Activated naive CD8-positive, alpha-beta T cell treated with anti-CD3 and anti-CD28 coated beads, Interleukin-2, amount 10 ng/mL, durations not matched to agents 7 days and 5 days (primary cell): ENCODE measurements at regions not wholly inside any gene's neighbourhood (a gene's known extent, or its start where the extent isn't known, plus 50 kb on each side); places are given as distances from the start of the nearest gene placed in this dataset.

Experiments
- ATAC-seq: fragments of 150-1000 bp; cut with Tn5 transposase; one replicate; pipeline ENCODE4 v1.10.0; 2021; ENCODE audit warnings: low read depth, moderate library complexity
- POLR2A ChIA-PET: fragments of 350-600 bp; sonication (Branson Sonifier 250); formaldehyde crosslinking; loops from one replicate; lab custom pipeline; 2021; ENCODE audit warnings: antibody characterized with exemption; lab: Charles Lee
- DNase-seq: peaks from one replicate; pipeline ENCODE4 v3.0.0; 2021
- H3K27ac Mint-ChIP-seq: one replicate; pipeline ENCODE4 v1.8.0; 2022; ENCODE audit warnings: mild to moderate bottlenecking, mixed read lengths
- H3K27me3 Mint-ChIP-seq: one replicate; pipeline ENCODE4 v1.8.0; 2022; ENCODE audit warnings: mild to moderate bottlenecking, moderate library complexity, mixed read lengths
- H3K36me3 Mint-ChIP-seq: one replicate; pipeline ENCODE4 v1.8.0; 2021; ENCODE audit warnings: mild to moderate bottlenecking, mixed read lengths
- H3K4me1 Mint-ChIP-seq: one replicate; pipeline ENCODE4 v1.8.0; 2021; ENCODE audit warnings: mixed read lengths
- H3K4me3 Mint-ChIP-seq: one replicate; pipeline ENCODE4 v1.8.0; 2022; ENCODE audit warnings: mild to moderate bottlenecking, moderate library complexity, mixed read lengths
- H3K9me3 Mint-ChIP-seq: one replicate; pipeline ENCODE4 v1.8.0; 2021; ENCODE audit warnings: mixed read lengths

- POLR2A ChIA-PET, result no interaction called here
- H3K4me3 Mint-ChIP-seq, result no peak overlapping the region
- peaks cover 6% of the 10 kb centered on the region for H3K27me3 Mint-ChIP-seq
- H3K27ac Mint-ChIP-seq, result no peak overlapping the region
- ATAC-seq (no peak), DNase-seq (no peak)
- H3K36me3 Mint-ChIP-seq, result no peaks in the 10 kb centered on the region
- peaks cover 14% of the 10 kb centered on the region for H3K9me3 Mint-ChIP-seq
- no peaks in the 10 kb centered on the region for H3K4me1 Mint-ChIP-seq
Measured at GRCh38 chr6:4575714-4576113, 200.5 kb upstream of the CDYL start.

- no peaks in the 10 kb centered on the region for H3K36me3 Mint-ChIP-seq
Measured at GRCh38 chr6:4574007-4574406, 202.2 kb upstream of the CDYL start.

GRCh38 chr6:4571011-4571410, 205.2 kb upstream of the CDYL start:
- Mint-ChIP-seq H3K36me3 (no peaks in the 10 kb centered on the region), H3K4me3 (no peak overlapping the region), H3K4me1 (no peaks in the 10 kb centered on the region), H3K9me3 (peaks cover 13% of the 10 kb centered on the region), H3K27me3 (peaks cover 4% of the 10 kb centered on the region), H3K27ac (no peak overlapping the region)
- DNase-seq (no peak), ATAC-seq (no peak)
- POLR2A ChIA-PET, result no interaction called here

More at GRCh38 chr6:4574007-4574406, 202.2 kb upstream of the CDYL start:
- no peak overlapping the region for H3K27ac Mint-ChIP-seq
- POLR2A ChIA-PET, result no interaction called here
- DNase-seq, result no peak
- H3K27me3 Mint-ChIP-seq, result peaks cover 8% of the 10 kb centered on the region
- no peak for ATAC-seq
- peaks cover 15% of the 10 kb centered on the region for H3K9me3 Mint-ChIP-seq
- no peak overlapping the region for H3K4me3 Mint-ChIP-seq
- H3K4me1 Mint-ChIP-seq, result no peaks in the 10 kb centered on the region

GRCh38 chr6:4568138-4568537, 208.1 kb upstream of the CDYL start:
- H3K4me1 Mint-ChIP-seq, result no peaks in the 10 kb centered on the region
- POLR2A ChIA-PET, result no interaction called here
- H3K4me3 Mint-ChIP-seq, result no peak overlapping the region
- peaks cover 4% of the 10 kb centered on the region for H3K27me3 Mint-ChIP-seq
- peaks cover 6% of the 10 kb centered on the region for H3K9me3 Mint-ChIP-seq
- ATAC-seq (no peak), DNase-seq (no peak)
- no peak overlapping the region for H3K27ac Mint-ChIP-seq
- H3K36me3 Mint-ChIP-seq, result no peaks in the 10 kb centered on the region

GRCh38 chr6:4567141-4567540, 209.1 kb upstream of the CDYL start:
- no peak for ATAC-seq
- no peak overlapping the region for H3K27ac Mint-ChIP-seq
- H3K9me3 Mint-ChIP-seq, result peaks cover 6% of the 10 kb centered on the region
- no peaks in the 10 kb centered on the region for H3K4me1 Mint-ChIP-seq
- no peak overlapping the region for H3K4me3 Mint-ChIP-seq
- DNase-seq, result no peak
- no peaks in the 10 kb centered on the region for H3K36me3 Mint-ChIP-seq
- H3K27me3 Mint-ChIP-seq, result peaks cover 4% of the 10 kb centered on the region
- POLR2A ChIA-PET, result no interaction called here

GRCh38 chr6:4565301-4566250, 210.6 kb upstream of the CDYL start:
- ATAC-seq (no peak), DNase-seq (no peak)
- POLR2A ChIA-PET, result no interaction called here
- H3K27me3 Mint-ChIP-seq, result peaks cover 4% of the 10 kb centered on the region
- H3K27ac Mint-ChIP-seq, result no peak overlapping the region
- no peaks in the 10 kb centered on the region for H3K36me3 Mint-ChIP-seq
- no peaks in the 10 kb centered on the region for H3K4me1 Mint-ChIP-seq
- no peak overlapping the region for H3K4me3 Mint-ChIP-seq
- H3K9me3 Mint-ChIP-seq, result peaks cover 1% of the 10 kb centered on the region

GRCh38 chr6:4564801-4565271, 211.4 kb upstream of the CDYL start:
- H3K4me1 Mint-ChIP-seq, result no peaks in the 10 kb centered on the region
- H3K27ac Mint-ChIP-seq, result no peak overlapping the region
- H3K9me3 Mint-ChIP-seq, result peaks cover 1% of the 10 kb centered on the region
- peaks cover 2% of the 10 kb centered on the region for H3K27me3 Mint-ChIP-seq
- H3K4me3 Mint-ChIP-seq, result no peak overlapping the region
- POLR2A ChIA-PET, result no interaction called here
- ATAC-seq (no peak), DNase-seq (no peak)
- H3K36me3 Mint-ChIP-seq, result no peaks in the 10 kb centered on the region

- peaks cover 2% of the 10 kb centered on the region for H3K27me3 Mint-ChIP-seq
- no peak overlapping the region for H3K27ac Mint-ChIP-seq
- no peaks in the 10 kb centered on the region for H3K36me3 Mint-ChIP-seq
- DNase-seq (no peak), ATAC-seq (no peak)
- POLR2A ChIA-PET, result no interaction called here
- H3K4me1 Mint-ChIP-seq, result no peaks in the 10 kb centered on the region
- no peak overlapping the region for H3K4me3 Mint-ChIP-seq
- H3K9me3 Mint-ChIP-seq, result no peaks in the 10 kb centered on the region
Measured at GRCh38 chr6:4563877-4564276, 212.3 kb upstream of the CDYL start.

GRCh38 chr6:4563156-4563555, 213.0 kb upstream of the CDYL start:
- Mint-ChIP-seq H3K36me3 (no peaks in the 10 kb centered on the region), H3K27ac (no peak overlapping the region), H3K4me3 (no peak overlapping the region), H3K9me3 (no peaks in the 10 kb centered on the region), H3K4me1 (no peaks in the 10 kb centered on the region), H3K27me3 (peaks cover 2% of the 10 kb centered on the region)
- DNase-seq, result no peak
- no peak for ATAC-seq
- POLR2A ChIA-PET, result no interaction called here

- ATAC-seq, result no peak
- Mint-ChIP-seq H3K36me3 (no peaks in the 10 kb centered on the region), H3K27me3 (no peaks in the 10 kb centered on the region), H3K4me3 (no peak overlapping the region), H3K9me3 (no peaks in the 10 kb centered on the region), H3K27ac (no peak overlapping the region), H3K4me1 (no peaks in the 10 kb centered on the region)
- POLR2A ChIA-PET, result no interaction called here
- no peak for DNase-seq
Measured at GRCh38 chr6:4561773-4562400, 214.3 kb upstream of the CDYL start.

GRCh38 chr6:4561078-4561435, 215.1 kb upstream of the CDYL start:
- Mint-ChIP-seq H3K4me3 (no peak overlapping the region), H3K27ac (no peak overlapping the region), H3K27me3 (no peaks in the 10 kb centered on the region), H3K36me3 (no peaks in the 10 kb centered on the region), H3K9me3 (no peaks in the 10 kb centered on the region), H3K4me1 (no peaks in the 10 kb centered on the region)
- DNase-seq (no peak), ATAC-seq (no peak)
- POLR2A ChIA-PET, result no interaction called here

GRCh38 chr6:4560221-4561077, 215.8 kb upstream of the CDYL start:
- no peak overlapping the region for H3K27ac Mint-ChIP-seq
- ATAC-seq (no peak), DNase-seq (no peak)
- no peaks in the 10 kb centered on the region for H3K36me3 Mint-ChIP-seq
- H3K9me3 Mint-ChIP-seq, result no peaks in the 10 kb centered on the region
- no peak overlapping the region for H3K4me3 Mint-ChIP-seq
- no peaks in the 10 kb centered on the region for H3K27me3 Mint-ChIP-seq
- POLR2A ChIA-PET, result no interaction called here
- H3K4me1 Mint-ChIP-seq, result no peaks in the 10 kb centered on the region

GRCh38 chr6:4559281-4559875, 216.8 kb upstream of the CDYL start:
- no peak for DNase-seq
- POLR2A ChIA-PET, result no interaction called here
- no peak overlapping the region for H3K4me3 Mint-ChIP-seq
- no peaks in the 10 kb centered on the region for H3K4me1 Mint-ChIP-seq
- ATAC-seq, result no peak
- H3K9me3 Mint-ChIP-seq, result no peaks in the 10 kb centered on the region
- no peaks in the 10 kb centered on the region for H3K27me3 Mint-ChIP-seq
- no peaks in the 10 kb centered on the region for H3K36me3 Mint-ChIP-seq
- H3K27ac Mint-ChIP-seq, result no peak overlapping the region
